ENCODE measurements at regions not wholly inside any gene's neighbourhood (a gene's known extent, or its start where the extent isn't known, plus 50 kb on each side); places are given as distances from the start of the nearest gene placed in this dataset.

GRCh38 chr15:93612953-93613352 is 523.9 kb upstream of the RGMA start:
- Histone ChIP-seq H3K36me3 (replicated peaks; ENCODE audit: insufficient read depth, low read depth) (no peaks in the 10 kb centered on the region), H3K4me1 (ENCODE audit: insufficient read depth) (no peaks in the 10 kb centered on the region), H3K4me2 (no peak overlapping the region), H3K27me3 (no peaks in the 10 kb centered on the region), H3K79me2 (no peaks in the 10 kb centered on the region), H3K9me3 (ENCODE audit: low read depth) (no peaks in the 10 kb centered on the region), H3K4me3 (no peak overlapping the region), H3K9me2 (replicated peaks; ENCODE audit: insufficient read depth) (no peaks in the 10 kb centered on the region), H4K20me1 (ENCODE audit: insufficient read depth, poor library complexity, severe bottlenecking) (no peaks in the 10 kb centered on the region), H3K27ac (no peak overlapping the region), H2AFZ (no peak overlapping the region)
- WGBS (ENCODE audit: low lambda C conversion rate, missing lambda C conversion rate) = 70% methylated on average over 2 of the region's 2 CpGs
- no peak for DNase-seq (ENCODE audit: low spot score)
- no peak for TF ChIP-seq EZH2 (IDR thresholded peaks at IDR 0.05; ENCODE audit: borderline replicate concordance)
- TF ChIP-seq, protein P1, sequence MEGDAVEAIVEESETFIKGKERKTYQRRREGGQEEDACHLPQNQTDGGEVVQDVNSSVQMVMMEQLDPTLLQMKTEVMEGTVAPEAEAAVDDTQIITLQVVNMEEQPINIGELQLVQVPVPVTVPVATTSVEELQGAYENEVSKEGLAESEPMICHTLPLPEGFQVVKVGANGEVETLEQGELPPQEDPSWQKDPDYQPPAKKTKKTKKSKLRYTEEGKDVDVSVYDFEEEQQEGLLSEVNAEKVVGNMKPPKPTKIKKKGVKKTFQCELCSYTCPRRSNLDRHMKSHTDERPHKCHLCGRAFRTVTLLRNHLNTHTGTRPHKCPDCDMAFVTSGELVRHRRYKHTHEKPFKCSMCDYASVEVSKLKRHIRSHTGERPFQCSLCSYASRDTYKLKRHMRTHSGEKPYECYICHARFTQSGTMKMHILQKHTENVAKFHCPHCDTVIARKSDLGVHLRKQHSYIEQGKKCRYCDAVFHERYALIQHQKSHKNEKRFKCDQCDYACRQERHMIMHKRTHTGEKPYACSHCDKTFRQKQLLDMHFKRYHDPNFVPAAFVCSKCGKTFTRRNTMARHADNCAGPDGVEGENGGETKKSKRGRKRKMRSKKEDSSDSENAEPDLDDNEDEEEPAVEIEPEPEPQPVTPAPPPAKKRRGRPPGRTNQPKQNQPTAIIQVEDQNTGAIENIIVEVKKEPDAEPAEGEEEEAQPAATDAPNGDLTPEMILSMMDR (IDR thresholded peaks at IDR 0.05; ENCODE audit: poor library complexity) = no peak
- TF ChIP-seq EZH2phosphoT487 (IDR thresholded peaks at IDR 0.05; ENCODE audit: low read depth, severe bottlenecking, unreplicated experiment) = no peak

DNA sequence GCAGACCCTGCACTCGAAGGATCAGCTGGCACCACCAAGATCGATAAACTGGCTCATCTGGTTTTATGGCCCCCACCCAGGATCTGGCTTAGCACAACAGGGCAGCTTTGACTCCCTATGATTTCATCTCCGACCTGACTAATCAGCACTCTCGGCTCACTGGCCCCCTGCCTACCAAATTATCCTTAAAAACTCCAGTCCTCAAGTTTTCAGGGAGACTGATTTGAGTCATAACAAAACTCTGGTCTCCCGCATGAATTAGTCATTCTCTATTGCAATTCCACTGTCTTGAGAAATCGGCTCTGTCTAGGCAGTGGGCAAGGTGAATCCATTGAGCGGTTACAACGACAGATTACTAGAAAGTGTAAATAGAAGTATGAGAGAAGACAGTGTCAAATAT is 521.9 kb upstream of the RGMA start:
- Histone ChIP-seq H3K27ac (no peak overlapping the region), H3K9me2 (replicated peaks; ENCODE audit: insufficient read depth) (no peaks in the 10 kb centered on the region), H3K4me1 (ENCODE audit: insufficient read depth) (no peaks in the 10 kb centered on the region), H3K27me3 (no peaks in the 10 kb centered on the region), H2AFZ (no peak overlapping the region), H3K9me3 (ENCODE audit: low read depth) (no peaks in the 10 kb centered on the region), H3K36me3 (replicated peaks; ENCODE audit: insufficient read depth, low read depth) (no peaks in the 10 kb centered on the region), H3K4me2 (no peak overlapping the region), H3K79me2 (no peaks in the 10 kb centered on the region), H4K20me1 (ENCODE audit: insufficient read depth, poor library complexity, severe bottlenecking) (no peaks in the 10 kb centered on the region), H3K4me3 (no peak overlapping the region)
- TF ChIP-seq, protein P1 (IDR thresholded peaks at IDR 0.05; ENCODE audit: poor library complexity) = no peak
- no peak for TF ChIP-seq EZH2 (IDR thresholded peaks at IDR 0.05; ENCODE audit: borderline replicate concordance)
- no peak for TF ChIP-seq EZH2phosphoT487 (IDR thresholded peaks at IDR 0.05; ENCODE audit: low read depth, severe bottlenecking, unreplicated experiment)
- no peak for DNase-seq (ENCODE audit: low spot score)
- 84% methylated on average over 8 of the region's 8 CpGs for WGBS (ENCODE audit: low lambda C conversion rate, missing lambda C conversion rate)

GRCh38 chr15:93608643-93609148 is 519.7 kb upstream of the RGMA start:
- 85% methylated on average over 3 of the region's 3 CpGs for WGBS (ENCODE audit: low lambda C conversion rate, missing lambda C conversion rate)
- H3K79me2 ChIP-seq = no peaks in the 10 kb centered on the region
- no peaks in the 10 kb centered on the region for H3K9me2 ChIP-seq (replicated peaks; ENCODE audit: insufficient read depth)
- TF ChIP-seq, protein P1 (IDR thresholded peaks at IDR 0.05; ENCODE audit: poor library complexity) = no peak
- TF ChIP-seq EZH2phosphoT487 (IDR thresholded peaks at IDR 0.05; ENCODE audit: low read depth, severe bottlenecking, unreplicated experiment) (no peak), EZH2 (IDR thresholded peaks at IDR 0.05; ENCODE audit: borderline replicate concordance) (no peak)
- no peak overlapping the region for H2AFZ ChIP-seq
- no peak overlapping the region for H3K4me2 ChIP-seq
- H3K4me3 ChIP-seq = no peak overlapping the region
- H3K27me3 ChIP-seq = no peaks in the 10 kb centered on the region
- no peak for DNase-seq (ENCODE audit: low spot score)
- no peaks in the 10 kb centered on the region for H3K4me1 ChIP-seq (ENCODE audit: insufficient read depth)
- H3K9me3 ChIP-seq (ENCODE audit: low read depth) = no peaks in the 10 kb centered on the region
- H3K27ac ChIP-seq = no peak overlapping the region
- H3K36me3 ChIP-seq (replicated peaks; ENCODE audit: insufficient read depth, low read depth) = no peaks in the 10 kb centered on the region
- no peaks in the 10 kb centered on the region for H4K20me1 ChIP-seq (ENCODE audit: insufficient read depth, poor library complexity, severe bottlenecking)

DNA sequence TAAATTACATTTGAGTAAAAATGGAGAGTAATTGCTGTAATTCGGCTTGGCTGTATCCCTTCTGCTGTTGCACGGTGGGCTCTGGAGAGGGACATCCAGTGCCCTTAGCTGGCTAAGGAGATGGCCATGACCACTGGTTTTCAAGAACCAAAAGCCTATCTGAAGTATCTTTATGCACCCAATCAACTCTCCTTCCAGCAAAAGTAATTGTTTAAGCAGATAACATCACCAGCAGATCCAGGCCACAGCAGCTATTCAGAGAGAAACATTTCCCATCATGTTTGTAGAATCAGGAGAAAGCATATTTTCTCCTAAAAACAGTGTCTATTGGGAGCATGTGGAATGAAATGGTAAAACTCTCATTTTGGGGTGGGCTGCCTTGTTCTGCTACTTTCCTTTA is 514.5 kb upstream of the RGMA start:
- Histone ChIP-seq H3K4me3 (no peak overlapping the region), H3K4me1 (ENCODE audit: insufficient read depth) (no peaks in the 10 kb centered on the region), H3K4me2 (no peak overlapping the region), H3K9me3 (ENCODE audit: low read depth) (no peaks in the 10 kb centered on the region), H3K9me2 (replicated peaks; ENCODE audit: insufficient read depth) (no peaks in the 10 kb centered on the region), H3K36me3 (replicated peaks; ENCODE audit: insufficient read depth, low read depth) (no peaks in the 10 kb centered on the region), H3K79me2 (no peaks in the 10 kb centered on the region), H3K27ac (no peak overlapping the region), H4K20me1 (ENCODE audit: insufficient read depth, poor library complexity, severe bottlenecking) (no peaks in the 10 kb centered on the region), H3K27me3 (no peaks in the 10 kb centered on the region), H2AFZ (no peak overlapping the region)
- TF ChIP-seq EZH2phosphoT487 (IDR thresholded peaks at IDR 0.05; ENCODE audit: low read depth, severe bottlenecking, unreplicated experiment) (no peak), EZH2 (IDR thresholded peaks at IDR 0.05; ENCODE audit: borderline replicate concordance) (no peak)
- TF ChIP-seq, protein P1 (IDR thresholded peaks at IDR 0.05; ENCODE audit: poor library complexity) = no peak
- DNase-seq (ENCODE audit: low spot score) = no peak
- WGBS (ENCODE audit: low lambda C conversion rate, missing lambda C conversion rate) = 83% methylated on average over 2 of the region's 2 CpGs

Measured in hepatocyte (in vitro differentiated cells).